ENCODE measurements at regions not wholly inside any gene's neighbourhood (a gene's known extent, or its start where the extent isn't known, plus 50 kb on each side); places are given as distances from the start of the nearest gene placed in this dataset.
A peak's percentile ranks its signal among the peaks of the same experiment; 100 is the strongest.
"Not testable (repeated sequence)": the region's sequence is repeated elsewhere in the genome, so short reads cannot be mapped to it uniquely, and the experiment has no call there.

DNA sequence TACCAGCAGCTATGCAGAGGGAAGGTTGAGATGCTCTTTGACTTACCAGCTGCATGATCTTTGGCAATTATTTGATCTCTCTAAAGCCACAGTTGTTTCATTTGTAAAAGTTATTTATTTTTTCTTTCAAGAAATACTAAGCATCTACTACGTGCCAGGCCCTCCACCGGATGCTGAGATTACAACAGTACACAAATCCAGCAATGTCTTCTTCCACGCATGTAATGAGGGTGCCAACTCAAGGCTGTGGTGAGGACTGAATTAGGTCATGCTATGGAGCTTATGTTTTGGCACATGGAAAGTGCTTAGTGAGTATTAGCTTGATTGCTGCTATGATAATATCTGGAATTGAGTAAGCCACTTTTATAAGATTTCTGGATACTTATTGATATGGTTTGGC, 358.2 kb downstream of the IRS2 start:
- DNase-seq, result no peak

DNA sequence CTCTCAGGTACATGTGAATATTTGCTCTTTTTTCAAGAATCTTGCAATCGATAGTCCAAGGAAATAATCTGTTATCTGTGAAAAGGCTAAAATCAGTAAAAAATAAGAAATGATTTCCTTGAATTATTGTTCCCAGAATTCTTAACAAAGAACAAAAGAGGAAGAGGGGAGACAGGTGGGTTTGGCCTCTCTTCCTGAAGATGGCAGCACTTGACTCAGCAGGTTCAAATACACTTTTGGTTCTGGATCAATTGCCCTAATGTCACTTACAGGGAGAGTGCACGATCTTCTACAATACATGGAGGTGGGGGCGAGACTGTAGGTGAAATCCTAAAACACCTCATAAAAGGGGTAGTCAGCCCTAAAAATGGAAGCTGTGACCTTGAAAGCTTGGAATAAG, 358.7 kb downstream of the IRS2 start:
- no peak for DNase-seq

DNA sequence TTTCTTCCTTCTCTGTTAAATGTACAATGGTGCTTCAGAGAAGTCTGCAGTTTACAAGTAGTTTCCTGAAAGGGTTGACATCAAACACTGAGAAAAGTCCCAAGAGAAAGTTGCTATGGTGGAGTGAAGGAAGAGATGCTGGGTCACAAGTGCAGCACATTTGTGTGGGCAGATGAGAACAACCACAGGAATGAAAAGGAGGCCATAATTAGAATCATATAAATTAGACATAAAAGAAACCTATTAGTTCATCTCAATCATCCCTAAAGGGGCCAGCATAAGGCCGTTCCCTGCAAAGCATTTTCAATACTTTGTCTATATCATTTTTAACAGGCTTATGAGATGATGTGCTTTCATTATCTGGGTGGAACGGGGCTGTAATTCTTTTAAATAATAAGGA, 359.2 kb downstream of the IRS2 start:
- no peak for DNase-seq

DNA sequence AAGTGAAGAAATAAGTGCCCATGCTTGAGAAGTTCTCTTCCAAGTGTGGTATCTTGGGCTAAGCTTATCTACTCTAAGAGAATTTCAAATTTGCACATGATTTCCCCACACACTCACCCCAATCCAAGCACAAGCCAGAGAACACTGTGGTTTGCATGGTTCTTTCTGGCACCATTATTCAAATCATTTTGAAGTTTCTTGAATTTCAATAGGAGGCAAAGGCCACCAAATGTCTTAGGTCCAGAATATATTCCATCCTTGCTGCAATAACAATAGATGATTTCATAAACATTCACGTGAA, 359.7 kb downstream of the IRS2 start:
- DNase-seq, result no peak

DNA sequence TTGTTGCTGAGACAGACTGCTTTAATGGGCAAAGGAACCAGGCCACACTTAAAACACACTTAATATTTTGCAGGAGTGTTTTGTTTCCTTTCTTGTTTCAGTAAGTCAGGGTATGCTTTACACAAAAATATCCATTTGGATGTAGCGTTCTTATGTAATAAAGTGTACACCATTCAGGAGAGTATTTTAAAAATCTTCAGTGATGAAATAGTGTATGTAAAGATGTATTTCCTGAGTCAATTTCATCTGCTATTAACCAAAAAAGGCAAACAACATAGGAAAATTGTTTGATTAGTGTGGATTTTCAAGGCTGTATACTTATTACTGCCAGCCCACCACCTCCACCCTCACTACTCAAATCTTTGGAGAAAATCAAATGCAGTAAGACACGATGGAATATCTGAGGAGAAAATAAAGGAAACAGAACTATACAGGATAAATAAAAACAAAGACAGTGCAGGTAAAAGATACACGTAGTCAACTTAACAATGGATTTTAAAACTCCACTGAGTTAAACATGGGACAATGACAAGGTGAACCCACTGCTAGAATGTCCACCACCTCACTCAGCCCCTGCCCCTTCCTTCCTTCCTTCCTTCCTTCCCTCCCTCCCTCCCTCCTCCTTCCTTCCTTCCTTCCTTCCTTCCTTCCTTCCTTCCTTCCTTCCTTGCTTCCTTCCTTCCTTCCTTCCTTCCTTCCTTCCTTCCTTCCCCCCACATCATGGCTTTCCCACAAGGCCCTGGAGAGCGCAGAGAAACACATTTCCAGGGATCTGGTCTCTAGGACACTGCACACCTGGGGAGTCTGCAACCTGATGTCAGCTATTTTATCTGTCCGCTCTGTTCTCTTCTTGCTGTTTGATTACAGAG, 360.3 kb downstream of the IRS2 start:
- DNase-seq, result no peak

DNA sequence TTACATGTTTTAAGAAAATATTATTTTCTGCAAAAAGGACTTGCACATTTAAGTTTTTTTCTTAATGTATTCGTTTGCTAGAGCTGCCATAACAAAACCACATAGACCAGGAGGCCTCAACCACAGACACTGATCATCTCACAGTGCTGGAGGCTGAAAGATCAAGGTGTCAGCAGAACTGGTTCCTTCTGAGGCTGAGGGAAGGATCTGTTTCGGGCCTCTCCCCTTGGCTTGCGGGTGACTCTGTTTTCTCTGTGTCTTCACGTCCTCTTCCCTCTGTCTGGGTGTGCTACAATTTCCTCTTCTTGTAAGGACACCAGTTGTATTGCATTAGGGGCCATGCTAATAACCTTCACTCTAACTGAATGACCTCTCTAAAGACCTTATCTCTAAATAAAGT, 364.2 kb downstream of the IRS2 start:
- peak; percentile 29 to 52 (median 39) for DNase-seq

DNA sequence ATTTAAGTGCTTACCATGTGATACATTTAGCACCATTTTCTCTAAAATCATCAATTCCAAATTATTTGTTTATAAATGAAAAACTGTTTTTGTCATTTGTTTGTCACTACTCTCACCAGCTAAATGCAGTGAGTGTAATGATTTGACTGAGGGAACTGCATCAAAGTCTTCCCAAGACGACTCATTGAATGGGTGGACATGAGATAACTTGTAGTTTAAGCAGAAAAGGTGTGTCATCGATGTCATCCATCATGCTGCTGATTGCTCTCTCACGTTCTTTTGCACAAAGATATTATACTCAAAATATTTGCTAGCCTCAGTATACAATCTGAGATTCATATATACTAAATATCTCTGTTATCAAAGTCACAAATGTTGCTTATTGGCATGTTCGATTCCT, 366.5 kb downstream of the IRS2 start:
- no peak for DNase-seq

DNA sequence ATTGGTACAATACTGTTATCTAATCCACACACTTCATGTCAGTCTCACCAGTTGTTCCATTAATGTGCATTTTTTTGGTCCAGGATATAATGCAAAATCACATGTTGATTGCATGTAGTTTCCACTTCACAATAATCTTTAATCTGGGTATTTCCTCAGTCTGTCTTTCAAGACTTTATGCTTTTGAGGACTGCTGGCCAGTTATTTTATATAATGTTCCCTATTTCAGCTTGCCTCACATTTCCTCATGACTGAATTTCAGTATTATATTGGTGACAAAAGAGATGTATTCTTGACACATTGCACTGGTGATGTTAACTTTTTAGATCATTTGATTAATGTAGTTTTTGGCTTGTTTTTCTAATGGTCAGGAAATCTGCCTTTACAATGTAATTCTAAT, 368.3 kb downstream of the IRS2 start:
- DNase-seq, result peak; percentile 40 to 74 (median 66)

DNA sequence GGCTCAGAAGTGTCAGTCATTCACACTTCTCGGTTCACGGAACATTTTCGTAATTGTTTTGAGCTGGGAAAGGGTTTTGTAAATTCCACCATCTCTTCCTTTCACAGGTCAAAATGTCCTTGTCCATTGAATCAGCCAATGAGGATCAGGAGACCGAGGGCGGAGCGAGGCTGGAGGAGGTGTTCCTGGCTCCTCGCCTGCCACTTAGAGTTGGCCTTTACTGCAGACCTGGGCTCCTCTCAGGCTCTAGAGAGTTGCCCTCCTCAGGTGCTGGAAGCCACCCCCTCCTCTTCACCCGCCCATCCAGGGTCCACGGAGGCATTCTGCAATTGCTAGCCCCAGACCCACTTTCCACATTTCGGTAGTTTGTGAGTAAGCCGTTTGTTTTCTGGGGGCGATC, 370.4 kb downstream of the IRS2 start:
- no peak for DNase-seq

DNA sequence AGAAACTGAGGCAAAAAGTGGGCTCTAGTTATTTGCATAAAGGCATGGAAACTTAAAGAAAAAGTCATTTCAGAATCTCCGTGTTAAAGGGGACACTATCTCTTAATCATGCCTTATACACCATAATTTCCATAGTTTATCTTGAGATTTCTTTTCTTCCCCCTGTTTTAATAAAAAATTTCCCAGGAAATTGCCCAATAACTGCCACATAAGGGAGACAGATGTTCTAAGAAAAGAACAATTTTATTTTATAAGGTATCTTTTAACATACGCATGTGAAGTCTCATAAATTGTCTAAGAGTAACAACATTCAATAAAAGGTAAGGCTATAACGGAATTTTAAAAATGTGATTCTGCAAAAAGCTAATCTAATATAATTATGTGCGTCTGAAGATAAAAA, 371.3 kb downstream of the IRS2 start:
- no peak for DNase-seq

DNA sequence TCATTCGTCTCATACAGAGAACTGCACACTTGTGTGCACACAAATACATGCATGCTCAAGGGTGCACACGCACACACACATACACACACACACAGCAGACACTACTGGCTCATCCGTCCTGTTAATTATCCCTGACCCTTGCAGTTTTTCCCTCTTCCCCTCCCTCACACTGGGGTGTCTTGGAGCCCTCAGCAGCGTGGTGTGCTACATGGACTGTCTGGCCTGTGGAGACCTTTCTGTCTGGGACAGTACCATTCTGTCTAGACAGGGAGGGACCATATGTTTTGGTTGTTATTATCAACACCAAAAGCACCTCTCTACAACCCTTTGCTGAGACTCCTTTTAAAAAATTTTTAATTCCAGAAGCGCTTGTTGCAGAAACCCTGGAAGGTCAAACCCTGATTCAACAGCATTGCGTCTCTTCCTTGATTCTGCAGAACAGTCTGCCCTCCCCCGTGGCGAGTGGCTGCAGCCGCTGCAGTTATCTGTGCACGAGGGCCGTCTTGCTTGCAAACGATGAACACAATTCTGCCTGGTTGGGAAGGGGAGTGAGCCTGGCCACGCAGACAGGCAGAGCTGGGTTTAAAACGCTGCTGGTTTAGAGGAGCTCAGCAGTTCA, 374.0 kb downstream of the IRS2 start:
- peak; percentile 17 to 21 (median 20) for DNase-seq

DNA sequence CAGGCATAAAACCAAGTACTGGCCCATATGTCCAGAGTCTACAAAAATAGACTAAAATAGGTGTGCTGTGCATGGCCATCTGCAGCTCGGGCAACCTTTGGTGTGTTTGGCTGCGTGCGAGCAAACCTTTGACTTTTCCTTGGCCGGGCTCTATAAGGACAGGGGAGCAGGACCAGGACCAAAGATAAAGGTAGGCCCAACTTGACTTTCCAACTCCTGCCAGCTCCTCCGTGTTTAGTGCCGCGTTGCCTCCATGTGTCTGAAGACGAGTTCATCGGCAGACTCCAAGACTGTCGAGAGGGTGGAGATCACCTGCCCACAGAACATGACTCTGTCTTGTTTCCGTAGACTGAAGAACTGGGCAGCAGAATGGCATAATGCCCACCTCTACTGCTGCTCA, 375.5 kb downstream of the IRS2 start:
- no peak for DNase-seq

DNA sequence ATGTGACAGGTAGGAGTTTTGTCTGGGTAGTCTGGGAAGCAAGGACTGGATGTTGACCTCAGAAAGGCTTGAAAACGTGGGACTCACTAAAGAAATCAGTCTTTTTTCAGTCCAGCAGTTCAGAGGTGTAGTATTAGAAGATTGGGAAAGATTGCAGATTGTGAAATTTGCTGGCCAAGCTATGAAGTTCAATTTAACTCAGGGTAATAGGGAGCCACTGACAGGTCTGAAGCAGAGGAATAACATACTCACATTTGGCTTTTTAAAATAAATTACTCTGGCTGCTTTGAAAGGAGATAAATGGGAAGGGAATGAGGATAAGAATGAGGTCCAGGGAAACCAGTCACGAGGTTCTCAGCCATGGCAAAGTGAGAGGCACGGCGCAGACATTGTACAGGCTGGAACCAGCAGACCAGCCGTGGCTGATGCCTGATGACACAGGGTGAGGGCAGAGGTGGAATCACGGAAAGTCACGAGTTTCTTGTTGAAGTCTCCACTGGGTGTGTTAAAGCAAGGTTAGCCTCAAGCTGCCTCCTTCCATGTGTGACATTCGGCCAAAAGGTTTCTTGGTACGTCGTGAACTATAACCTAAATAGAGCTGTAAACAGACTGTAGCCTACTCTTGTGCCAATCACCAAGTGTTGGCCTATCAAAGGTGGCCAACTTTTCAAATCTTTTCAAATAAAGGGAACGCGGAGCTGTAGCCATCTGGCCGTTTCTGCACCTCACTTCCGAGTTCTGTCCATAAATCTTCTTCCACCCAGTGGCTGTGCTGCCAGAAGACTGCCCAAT, 377.6 kb downstream of the IRS2 start:
- no peak for DNase-seq

DNA sequence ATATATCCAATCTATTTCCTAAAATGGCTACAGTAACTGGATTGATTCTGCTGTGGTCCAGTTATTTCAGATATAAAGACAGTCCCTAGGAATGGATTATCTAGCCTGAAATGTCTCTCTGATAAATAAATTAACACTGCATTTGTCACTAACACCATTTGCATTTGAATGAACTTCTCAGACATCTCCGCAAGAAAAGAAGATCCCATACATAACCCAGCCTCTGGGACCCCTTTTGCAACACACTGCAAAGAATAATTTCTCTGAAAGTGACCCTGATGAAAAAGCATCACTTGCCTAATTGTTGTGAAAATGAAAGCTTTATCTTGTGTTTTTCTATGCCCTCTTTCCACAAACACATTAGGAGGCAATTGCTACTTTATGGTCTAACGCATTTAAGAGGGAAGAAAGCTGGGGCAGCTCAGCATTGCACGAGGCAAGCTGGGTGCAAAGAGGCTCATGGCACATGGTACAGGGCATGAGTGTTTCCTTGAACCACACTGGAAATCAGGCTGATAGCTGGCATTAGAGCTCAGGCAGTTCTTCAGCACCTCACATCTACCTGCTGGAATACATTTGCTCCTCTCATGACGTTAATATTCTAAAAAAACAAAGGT, 379.9 kb downstream of the IRS2 start:
- no peak for DNase-seq

DNA sequence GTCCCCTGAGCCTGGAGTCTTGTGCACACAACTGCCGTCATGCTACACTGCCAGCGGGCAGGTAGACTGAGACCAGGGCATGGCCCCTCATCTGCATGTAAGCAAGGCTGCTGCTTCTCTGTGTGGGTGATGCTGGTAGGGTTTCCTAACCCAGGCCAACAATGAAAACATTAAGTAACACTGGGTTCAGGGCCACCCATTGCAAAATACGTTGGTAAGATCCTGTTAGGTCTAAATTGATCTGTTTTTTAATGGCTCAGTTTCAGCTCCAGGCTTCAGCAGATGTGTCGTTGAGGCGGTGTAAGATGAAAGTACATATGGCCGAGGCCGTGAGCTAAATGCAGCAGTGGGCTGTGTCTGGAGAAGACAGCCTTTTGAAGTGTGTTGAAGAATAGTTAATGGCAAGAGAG, 383.4 kb downstream of the IRS2 start:
- DNase-seq, result peak; percentile 25 to 44 (median 38)

DNA sequence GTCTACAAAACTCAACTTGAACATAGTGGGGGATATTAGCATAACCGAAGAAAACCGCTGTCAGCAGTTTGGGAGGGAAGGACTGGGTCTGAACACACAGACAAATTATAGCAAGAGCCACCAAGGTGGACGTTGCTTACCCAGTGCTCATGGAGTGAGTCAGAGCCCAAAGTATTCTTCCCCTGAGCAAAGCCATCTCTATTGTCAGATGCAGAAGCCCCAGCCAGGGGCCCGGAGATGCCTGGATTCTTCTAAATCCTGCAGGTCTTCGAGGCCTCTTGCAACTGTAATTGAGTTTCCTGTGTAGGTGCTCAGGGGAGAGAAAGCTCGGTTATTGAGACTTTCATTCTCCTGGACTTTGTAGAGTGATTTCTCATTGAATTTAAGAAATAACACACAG, 384.5 kb downstream of the IRS2 start:
- no peak for DNase-seq

DNA sequence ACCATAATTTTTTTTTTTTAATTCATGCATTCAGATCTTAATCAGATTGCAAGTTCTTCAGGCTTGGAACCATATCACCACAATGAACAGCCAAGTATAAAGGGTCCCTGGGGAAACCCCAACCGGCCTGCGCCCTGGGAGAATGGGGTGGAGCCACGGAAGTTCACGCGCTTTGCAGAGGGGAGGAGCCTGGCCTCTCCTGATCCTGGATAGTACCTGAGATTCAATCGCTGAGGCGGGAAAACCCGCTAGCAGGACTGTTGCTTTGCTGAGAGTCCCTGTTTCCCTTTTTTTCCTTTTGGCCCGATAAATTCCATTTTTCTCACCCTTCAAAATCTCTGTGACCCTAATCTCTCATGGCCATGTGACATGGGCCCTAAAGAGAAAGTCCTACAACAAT, 385.1 kb downstream of the IRS2 start:
- DNase-seq, result no peak

DNA sequence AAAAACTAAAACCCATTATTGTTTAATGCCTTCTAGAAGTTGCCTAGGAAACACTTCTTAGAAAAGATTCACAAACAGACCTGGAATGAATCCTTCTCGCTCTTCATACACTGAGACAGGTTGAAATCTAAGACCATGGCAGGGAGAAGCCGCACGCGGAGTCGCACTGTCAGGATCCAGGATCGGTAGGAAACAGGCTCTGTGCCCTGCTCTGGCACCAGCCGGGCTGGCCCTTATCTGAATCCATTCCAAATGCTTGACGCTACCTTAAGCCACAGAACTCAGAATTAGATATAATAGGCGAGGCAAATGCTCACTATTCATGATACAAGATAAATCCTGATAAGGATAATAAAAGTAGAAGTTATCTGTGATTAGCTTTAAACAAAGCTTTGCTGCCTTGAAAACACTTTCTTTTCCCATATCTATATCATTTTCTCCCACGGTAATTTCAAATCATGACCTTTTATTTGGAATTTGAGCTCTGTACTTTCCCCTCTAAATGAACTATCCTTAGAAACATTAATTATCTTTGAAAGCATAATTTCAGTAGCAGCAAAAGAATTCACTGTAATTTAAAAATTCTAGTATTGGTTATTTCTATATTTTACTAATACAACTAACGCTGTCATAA, 385.6 kb downstream of the IRS2 start:
- DNase-seq, result no peak

DNA sequence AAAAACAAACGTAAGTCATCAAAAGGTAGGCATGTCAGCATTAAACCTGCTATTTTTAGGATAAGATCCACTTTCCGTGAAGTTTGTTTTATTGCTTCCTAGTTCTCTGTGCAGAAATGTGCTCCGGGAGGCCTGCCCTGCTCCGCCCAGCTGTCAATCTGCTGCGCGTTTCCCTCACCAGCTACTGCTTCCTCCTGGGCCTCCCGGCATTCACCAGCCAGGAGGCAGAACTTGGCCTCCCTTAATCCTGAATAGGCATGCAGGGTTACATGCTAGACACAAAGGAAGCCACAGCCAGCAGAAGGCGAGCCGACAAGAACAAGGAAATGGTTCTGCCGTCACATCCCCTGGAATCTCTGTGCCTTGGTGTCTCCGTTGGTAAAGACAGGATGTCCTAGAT, 386.2 kb downstream of the IRS2 start:
- peak; percentile 40 to 47 (median 44) for DNase-seq

DNA sequence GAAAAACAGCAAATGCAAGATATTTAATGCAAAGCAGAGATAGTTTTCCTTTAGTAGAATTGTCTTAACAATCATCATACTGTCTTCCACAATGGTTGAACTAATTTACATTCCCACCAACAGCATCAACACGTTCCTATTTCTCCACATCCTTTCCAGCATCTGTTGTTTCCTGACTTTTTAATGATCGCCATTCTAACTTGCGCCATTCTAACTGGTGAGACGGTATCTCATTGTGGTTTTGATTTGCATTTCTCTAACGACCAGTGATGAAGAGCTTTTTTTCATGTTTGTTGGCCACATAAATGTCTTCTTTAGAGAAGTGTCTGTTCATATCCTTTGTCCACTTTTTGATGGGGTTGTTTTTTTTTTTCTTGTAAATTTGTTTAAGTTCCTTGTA, 388.3 kb downstream of the IRS2 start:
- not testable (repeated sequence) for DNase-seq

DNA sequence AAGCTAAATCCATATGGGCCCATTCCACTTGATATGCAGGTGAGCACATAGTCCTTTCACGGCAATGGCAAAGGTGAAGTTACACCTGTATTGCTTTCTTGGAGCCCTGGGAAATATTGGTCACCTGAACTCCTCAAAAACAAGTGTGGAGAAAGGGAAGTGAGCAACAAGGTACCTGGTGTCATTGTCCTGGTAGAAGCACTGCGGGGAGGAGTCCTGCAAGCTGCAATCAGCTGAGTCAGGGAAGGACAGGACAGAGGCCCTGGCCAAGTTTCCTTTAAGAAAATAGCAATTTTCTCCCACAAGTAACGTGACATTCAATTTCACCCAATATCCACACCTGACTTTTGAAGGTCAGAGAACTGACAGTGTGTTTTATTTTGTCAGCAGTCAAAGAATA, 389.1 kb downstream of the IRS2 start:
- DNase-seq, result no peak

DNA sequence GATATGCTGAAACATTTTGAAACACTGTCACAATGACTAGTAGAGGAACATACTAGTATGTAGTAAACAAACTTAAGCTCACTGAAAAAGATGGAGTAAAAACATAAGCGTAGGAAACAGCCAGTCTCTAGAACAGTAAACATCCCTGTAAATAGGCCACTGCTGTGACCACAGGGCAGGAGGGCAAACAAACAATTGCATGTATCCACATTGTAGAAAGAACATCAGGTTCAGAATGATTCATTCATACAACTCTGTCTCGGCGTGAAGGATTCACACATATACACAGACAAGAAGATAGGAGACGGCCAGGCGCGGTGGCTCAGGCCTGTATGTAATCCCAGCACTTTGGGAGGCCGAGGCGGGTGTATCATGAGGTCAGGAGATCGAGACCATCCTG, 390.1 kb downstream of the IRS2 start:
- no peak for DNase-seq

DNA sequence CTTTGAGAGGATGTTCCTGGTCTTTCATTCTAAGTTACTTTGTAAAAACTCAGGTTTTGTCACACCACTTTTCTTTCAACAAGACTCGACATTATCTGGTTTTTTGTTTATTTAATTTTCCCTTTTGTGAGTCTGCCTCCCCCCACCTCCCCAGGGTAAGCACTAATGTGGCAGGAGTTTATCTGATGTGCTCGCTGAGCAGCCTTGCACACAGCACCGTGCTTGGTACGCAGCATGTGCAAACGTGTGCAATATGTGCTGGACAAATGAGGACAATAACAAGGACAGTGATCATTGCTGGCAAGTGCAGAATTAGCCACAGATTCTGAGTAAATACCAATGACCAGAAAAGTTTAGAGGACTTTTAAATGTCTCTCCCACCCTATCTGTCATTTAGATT, 391.4 kb downstream of the IRS2 start:
- DNase-seq, result no peak

Measured in suppressor macrophage treated with lipopolysaccharide for 1 hour (primary cell).